BJ (cell line): ENCODE measurements at regions not wholly inside any gene's neighbourhood (a gene's known extent, or its start where the extent isn't known, plus 50 kb on each side); places are given as distances from the start of the nearest gene placed in this dataset.

Experiments used
- CTCF ChIA-PET: fragments of 350-600 bp; formaldehyde crosslinking; extraction: SDS; loops from one replicate; lab custom pipeline; 2021; ENCODE audit warnings: antibody characterized with exemption, inconsistent platforms; lab: Yijun Ruan, JAX
- POLR2A ChIA-PET: fragments of 300-600 bp; sonication (Branson Sonifier 250); formaldehyde crosslinking; extraction: SDS; loops from one replicate; lab custom pipeline; 2021; ENCODE audit warnings: antibody characterized with exemption; lab: Charles Lee
- DNase-seq: peaks from one replicate; pipeline ENCODE4 v3.0.0-alpha.2; 2011; ENCODE audit warnings: low read depth
- H3K27me3 ChIP-seq: 2 replicates; pipeline ENCODE4 v1.6.0; 2011; ENCODE audit warnings: low read length; ENCODE audit not compliant: control insufficient read depth, insufficient read depth
- H3K36me3 ChIP-seq: 2 replicates; pipeline ENCODE4 v1.5.1; 2011; ENCODE audit warnings: low read length; ENCODE audit not compliant: control insufficient read depth, insufficient read depth
- H3K4me3 ChIP-seq: 2 replicates; pipeline ENCODE4 v1.5.1; 2011; ENCODE audit warnings: low read depth, mild to moderate bottlenecking, control low read depth, low read length
- TF ChIP-seq, protein P1 (sequence below): IDR thresholded peaks from 2 replicates; pipeline ENCODE4 v1.5.1; 2011; ENCODE audit warnings: low read depth, mild to moderate bottlenecking, control low read depth, inconsistent platforms, low read length, moderate library complexity; ENCODE audit not compliant: insufficient read depth

DNA sequence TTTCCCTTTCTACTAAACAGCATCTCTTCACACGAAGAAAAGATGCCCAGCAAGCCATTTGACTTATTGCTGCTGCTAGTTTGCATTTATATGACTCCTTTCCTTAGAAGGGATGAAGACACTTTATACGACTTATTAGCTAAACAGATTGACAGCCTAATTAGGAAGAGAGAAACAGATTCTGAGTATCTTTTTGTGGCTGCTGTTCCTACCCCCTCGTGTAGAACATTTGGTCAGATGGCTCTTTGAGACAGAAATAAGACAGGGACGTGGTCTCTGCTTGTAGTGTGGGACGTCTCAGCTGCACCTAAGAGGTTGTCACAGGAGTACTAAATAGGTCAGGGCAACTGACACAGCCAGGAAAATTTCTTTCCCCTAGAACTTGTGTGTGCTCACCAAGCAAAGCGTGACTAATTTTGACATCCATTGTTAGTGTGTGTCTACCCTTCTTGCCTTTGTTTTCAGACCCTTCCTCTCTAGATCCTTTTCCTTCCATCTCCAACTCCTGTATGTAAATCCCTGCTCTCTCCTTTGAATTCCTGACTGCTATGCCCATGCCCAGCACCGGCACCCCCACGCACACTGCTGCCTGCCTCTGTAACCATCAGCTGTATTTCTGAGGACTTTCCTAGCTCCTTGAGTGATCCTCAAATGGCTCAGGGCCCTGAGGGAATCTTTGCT lies 83.2 kb downstream of the DAD1 start:
- ChIA-PET CTCF (no interaction called here), POLR2A (no interaction called here)
- no peaks in the 10 kb centered on the region for H3K36me3 ChIP-seq
- no peak for DNase-seq
- peaks cover 4% of the 10 kb centered on the region for H3K27me3 ChIP-seq
- no peak overlapping the region for H3K4me3 ChIP-seq
- TF ChIP-seq, protein P1, sequence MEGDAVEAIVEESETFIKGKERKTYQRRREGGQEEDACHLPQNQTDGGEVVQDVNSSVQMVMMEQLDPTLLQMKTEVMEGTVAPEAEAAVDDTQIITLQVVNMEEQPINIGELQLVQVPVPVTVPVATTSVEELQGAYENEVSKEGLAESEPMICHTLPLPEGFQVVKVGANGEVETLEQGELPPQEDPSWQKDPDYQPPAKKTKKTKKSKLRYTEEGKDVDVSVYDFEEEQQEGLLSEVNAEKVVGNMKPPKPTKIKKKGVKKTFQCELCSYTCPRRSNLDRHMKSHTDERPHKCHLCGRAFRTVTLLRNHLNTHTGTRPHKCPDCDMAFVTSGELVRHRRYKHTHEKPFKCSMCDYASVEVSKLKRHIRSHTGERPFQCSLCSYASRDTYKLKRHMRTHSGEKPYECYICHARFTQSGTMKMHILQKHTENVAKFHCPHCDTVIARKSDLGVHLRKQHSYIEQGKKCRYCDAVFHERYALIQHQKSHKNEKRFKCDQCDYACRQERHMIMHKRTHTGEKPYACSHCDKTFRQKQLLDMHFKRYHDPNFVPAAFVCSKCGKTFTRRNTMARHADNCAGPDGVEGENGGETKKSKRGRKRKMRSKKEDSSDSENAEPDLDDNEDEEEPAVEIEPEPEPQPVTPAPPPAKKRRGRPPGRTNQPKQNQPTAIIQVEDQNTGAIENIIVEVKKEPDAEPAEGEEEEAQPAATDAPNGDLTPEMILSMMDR = no peak

- CTCF ChIA-PET = no interaction called here
- DNase-seq = no peak
- Histone ChIP-seq H3K27me3 (peaks cover 4% of the 10 kb centered on the region), H3K4me3 (no peak overlapping the region), H3K36me3 (no peaks in the 10 kb centered on the region)
- TF ChIP-seq, protein P1 = no peak
- POLR2A ChIA-PET = no interaction called here
Observed at GRCh38 chr14:22505309-22505696, 83.7 kb downstream of the DAD1 start.

DNA sequence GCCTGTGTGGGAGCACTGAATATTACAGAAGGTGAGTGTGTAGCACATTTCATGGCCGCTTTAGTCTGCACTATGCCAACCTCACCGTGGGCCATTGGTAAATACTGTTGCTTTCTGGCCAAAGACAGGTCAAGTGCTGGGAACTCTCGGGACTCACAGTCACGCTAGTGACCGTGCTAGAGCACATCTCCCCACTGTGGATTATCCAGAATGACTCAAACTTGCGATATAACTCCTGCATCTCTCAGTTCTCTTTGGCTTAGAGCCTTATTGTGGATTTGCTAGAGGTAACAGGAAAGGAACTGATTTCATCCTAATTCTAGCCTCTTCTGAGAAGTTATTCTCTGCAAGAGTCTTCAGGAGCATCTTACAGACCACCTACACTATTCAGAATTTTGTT lies 86.5 kb downstream of the DAD1 start:
- DNase-seq = no peak
- H3K27me3 ChIP-seq = peaks cover 4% of the 10 kb centered on the region
- H3K4me3 ChIP-seq = no peak overlapping the region
- no peaks in the 10 kb centered on the region for H3K36me3 ChIP-seq
- CTCF ChIA-PET = interaction anchor here (0.6 kb wide), 1 partner anchor 218 kb away, joined by 3 read pairs; no protein-coding TSS in a partner anchor
- POLR2A ChIA-PET = interaction anchor here (0.6 kb wide), 1 partner anchor 53 kb away, joined by 3 read pairs; no protein-coding TSS in a partner anchor
- TF ChIP-seq, protein P1 = no peak

- no peak overlapping the region for H3K4me3 ChIP-seq
- CTCF ChIA-PET = interaction anchor here (0.6 kb wide), 1 partner anchor 217 kb away, joined by 3 read pairs; no protein-coding TSS in a partner anchor
- no peak for DNase-seq
- POLR2A ChIA-PET = no interaction called here
- TF ChIP-seq, protein P1 = no peak
- peaks cover 4% of the 10 kb centered on the region for H3K27me3 ChIP-seq
- H3K36me3 ChIP-seq = no peaks in the 10 kb centered on the region
Observed at GRCh38 chr14:22502007-22502406, 87.0 kb downstream of the DAD1 start.

GRCh38 chr14:22500954-22501726 lies 87.9 kb downstream of the DAD1 start:
- POLR2A ChIA-PET = no interaction called here
- Histone ChIP-seq H3K36me3 (no peaks in the 10 kb centered on the region), H3K27me3 (peaks cover 4% of the 10 kb centered on the region), H3K4me3 (no peak overlapping the region)
- DNase-seq = no peak
- TF ChIP-seq, protein P1 = no peak
- CTCF ChIA-PET = interaction anchor here (0.9 kb wide), 1 partner anchor 27 kb away, joined by 3 read pairs; no protein-coding TSS in a partner anchor
